Mammary epithelial cell (primary cell): ENCODE measurements at regions not wholly inside any gene's neighbourhood (a gene's known extent, or its start where the extent isn't known, plus 50 kb on each side); places are given as distances from the start of the nearest gene placed in this dataset.

Experiments
- CTCF ChIP-seq, 2 donors: IDR thresholded peaks in 1 of 2; conservative IDR thresholded peaks in 1 of 2; 2 replicates each; pipeline ENCODE4 v1.5.1; 2011 to 2012; ENCODE audit warnings: inconsistent platforms in 2 of 2, low read length in 2 of 2, mild to moderate bottlenecking in 2 of 2, control low read depth in 1 of 2, low read depth in 1 of 2; ENCODE audit not compliant: insufficient read depth in 1 of 2; ENCODE audit errors: extremely low read depth in 1 of 2
- EZH2 ChIP-seq: IDR thresholded peaks from 2 replicates; pipeline ENCODE4 v1.6.1; 2012; ENCODE audit warnings: low read length, inconsistent platforms, borderline replicate concordance

DNA sequence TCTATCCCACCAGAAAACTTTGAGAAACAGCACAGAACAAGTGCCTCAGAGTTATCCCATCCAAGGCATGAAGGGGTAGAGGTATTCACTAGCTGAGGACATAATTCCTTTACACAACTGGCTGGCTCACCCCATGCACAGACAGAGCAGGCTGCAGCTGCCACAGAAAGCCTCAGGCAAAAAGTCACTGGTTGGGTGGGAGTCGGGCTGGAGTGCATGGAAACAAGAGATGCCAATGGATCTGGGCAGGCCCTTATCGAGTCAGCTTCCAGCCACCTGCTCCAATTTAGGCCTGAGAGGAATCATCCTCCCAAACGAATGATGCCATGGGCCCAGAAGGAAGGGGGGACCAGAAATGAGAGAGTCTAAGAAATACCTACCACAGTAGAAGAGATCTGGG lies 83.0 kb downstream of the RSL24D1 start:
- TF ChIP-seq CTCF (conservative IDR thresholded peaks at IDR 0.05 in 1 of 2, IDR thresholded peaks at IDR 0.05 in 1 of 2; ENCODE audit: extremely low read depth in 1 of 2, insufficient read depth in 1 of 2, low read depth in 1 of 2, low read length in 2 of 2): no peak
- no peak for TF ChIP-seq EZH2
